ENCODE measurements at regions not wholly inside any gene's neighbourhood (a gene's known extent, or its start where the extent isn't known, plus 50 kb on each side); places are given as distances from the start of the nearest gene placed in this dataset.

DNA sequence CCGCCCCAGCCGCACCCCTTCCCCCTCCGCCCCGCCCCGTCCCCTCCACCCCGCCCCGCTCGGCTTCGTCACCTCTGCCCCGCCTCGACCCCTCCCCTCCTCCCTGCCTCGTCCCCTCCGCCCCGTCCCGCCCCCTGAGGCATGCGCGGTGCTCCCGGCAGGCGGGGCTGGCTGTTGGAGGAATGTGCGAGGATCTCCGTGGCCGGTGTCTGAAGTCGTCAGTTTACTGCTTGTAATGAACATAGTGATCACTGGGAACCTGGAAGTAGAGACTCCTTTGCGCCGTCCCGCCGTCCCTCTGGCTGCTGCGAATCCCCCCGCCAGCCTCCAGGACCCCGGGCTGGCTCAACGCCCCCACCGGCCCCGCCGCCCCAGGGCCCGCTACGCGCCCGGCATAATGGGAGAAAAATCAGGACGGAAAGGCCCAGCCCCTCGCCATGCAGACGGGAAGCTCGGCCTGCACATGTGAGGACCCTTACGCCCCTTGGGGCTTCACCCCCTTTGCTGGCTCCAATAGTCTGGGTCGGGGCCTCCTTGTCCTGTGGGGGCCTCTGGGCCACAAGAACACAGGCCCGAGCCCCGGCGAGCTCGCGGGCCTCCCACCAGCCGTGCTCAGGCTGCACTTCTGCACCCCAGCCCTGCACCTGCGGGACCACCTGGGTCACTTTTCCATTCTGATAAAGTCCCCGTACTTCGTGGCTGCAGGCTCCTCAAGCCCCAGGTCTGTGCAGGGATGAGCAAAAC, 743.1 kb downstream of the KCNJ18 start:
- no peak for DNase-seq (ENCODE audit: low spot score)

DNA sequence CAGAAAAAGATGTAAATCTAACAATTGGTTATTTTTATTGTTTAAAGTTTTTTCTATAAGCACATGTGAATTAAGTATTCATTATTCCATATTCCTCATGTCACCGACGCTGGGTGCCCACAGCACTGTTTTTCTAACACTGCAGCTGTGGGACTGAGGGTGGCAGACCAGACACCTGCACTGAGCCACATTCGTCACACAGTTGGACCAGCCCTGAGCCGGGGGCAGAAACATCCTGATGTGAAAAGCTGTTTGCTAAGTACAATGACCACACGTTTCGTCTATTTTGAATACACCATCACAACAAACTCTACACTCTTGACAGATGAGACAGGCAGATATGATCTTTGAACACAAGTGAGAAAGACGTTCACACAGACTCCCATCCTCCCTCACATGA, 749.5 kb downstream of the KCNJ18 start:
- DNase-seq (ENCODE audit: low spot score): no peak

DNA sequence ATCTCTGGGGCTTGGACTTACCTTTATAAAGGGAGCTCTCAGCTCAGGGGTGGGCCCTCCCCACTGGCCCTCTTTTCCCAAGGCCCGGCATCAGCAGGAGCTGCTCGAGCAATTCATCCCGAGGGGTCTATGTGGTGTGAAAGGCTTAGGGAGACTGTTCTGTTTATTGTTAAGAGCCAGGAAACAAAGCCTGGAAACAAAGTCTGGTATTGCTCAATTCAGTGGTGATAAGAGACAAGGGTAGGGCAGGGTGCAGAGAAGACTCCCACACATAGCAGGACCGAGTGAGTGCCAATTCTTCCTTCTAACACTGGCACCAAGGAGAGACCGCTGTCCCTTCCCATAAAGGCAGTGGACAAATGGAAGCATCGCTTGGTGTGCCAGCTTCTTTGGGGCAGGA, 750.7 kb downstream of the KCNJ18 start:
- no peak for DNase-seq (ENCODE audit: low spot score)

DNA sequence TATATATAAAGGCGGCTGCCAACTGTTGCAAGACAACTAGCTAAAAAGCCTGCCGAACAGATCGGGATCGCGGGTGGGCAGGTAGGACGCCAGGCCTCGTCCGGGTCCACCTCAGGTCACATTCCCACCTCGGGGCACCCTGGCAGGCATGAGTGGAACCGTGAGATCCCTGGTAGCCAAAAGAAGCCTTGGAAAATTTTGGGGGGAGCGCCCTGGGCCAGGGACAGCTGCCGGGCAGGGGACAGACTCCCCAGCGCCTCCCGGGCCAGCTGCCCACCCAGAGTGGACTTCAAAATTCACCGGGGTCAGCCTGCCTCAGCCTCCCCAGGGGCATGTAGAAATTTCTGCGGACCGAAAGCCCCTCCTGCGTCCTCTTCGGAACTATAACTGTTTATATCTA, 760.9 kb downstream of the KCNJ18 start:
- no peak for DNase-seq (ENCODE audit: low spot score)

DNA sequence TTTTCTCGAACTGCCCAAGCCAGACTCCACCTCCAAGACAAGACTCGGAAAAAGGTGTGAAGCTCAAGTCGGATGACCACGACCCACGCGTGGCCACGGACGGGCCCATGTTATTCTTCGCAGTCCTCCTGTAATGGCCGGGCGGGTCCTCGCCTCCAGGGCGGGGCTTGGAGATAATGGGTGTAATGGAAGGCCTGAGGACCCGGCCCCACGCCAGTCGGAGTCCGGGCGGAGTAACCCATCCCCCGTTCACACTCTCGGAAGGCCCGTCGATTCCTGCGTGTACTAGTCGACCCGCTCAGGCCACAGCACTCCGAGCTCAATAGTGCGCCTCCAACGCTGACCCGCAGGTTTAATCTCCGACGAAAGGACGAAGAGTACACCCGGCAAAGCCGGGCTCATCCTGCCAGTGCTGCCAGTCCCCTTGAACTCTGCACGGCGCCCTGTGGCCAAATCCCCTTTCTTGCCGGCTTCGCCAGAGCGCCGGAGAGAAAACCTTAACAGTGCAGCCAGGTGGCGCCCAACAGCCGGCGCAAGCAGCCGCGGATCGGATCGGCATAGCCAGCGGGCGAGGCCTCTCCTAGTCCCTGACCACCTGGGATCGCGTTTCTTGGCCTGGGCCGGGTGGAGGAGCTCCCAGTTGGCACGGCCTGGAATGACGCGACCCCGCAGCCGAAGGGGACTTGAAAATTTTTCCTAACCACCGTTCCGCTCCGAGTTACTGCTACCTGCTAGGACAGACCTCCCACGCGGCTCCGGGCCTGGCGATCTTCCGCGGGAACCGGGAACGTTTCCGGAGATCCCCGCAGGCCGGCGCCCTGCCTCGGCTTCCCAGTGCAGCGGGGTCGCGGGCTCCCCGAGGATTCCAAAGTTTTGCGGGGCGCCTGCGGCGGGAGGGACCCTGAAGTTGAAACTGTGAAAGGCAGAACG, 762.0 kb downstream of the KCNJ18 start:
- no peak for DNase-seq (ENCODE audit: low spot score)

DNA sequence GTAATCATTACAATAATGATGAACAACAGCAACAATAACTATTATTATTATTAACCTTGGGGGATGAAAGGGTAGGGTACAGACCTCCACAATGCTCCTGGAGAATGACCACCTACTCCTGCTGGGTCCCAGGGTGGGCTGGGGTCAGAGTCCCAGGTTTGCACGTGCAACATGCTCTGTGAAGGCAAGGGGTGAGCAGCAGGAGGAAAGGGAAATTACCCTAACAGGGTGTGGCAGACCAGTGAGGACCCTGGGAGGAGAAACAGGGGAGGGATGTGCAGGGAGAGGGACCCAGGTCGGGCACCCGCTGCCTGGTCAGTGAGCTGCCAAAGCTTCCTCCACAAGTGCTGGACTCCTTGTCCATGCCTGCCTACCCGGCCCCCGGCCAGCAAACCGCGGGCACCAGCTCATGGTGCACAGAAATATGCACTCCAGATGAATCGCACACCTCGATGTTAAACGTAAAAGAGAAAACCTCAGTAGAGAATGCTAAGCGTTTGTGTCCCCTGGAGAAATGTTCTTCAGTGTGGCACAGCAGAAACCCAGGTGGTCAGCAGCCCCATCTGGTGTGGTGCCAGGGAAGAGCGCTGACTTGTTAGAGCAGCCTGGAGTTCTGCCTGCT, 767.1 kb downstream of the KCNJ18 start:
- no peak for DNase-seq (ENCODE audit: low spot score)

DNA sequence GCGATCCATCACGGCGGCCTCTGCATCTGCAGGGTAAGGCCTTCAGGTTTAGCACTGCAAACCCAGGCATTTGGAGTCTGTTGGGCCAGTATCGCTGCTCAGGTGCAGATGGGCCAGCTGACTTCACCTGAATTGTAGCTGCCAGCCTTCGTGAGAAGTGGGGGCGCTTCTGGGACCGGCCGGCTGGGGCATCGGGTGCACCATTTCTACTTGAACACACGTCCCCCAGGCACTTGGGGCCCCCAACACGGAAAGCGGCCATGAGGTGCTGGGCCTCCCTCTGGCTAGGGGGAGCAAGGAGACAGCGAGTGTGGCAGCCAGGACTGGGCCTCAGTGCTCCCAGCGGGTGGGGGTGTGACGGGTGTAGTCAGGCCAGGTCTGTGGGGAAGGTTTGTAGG, 767.6 kb downstream of the KCNJ18 start:
- no peak for DNase-seq (ENCODE audit: low spot score)

DNA sequence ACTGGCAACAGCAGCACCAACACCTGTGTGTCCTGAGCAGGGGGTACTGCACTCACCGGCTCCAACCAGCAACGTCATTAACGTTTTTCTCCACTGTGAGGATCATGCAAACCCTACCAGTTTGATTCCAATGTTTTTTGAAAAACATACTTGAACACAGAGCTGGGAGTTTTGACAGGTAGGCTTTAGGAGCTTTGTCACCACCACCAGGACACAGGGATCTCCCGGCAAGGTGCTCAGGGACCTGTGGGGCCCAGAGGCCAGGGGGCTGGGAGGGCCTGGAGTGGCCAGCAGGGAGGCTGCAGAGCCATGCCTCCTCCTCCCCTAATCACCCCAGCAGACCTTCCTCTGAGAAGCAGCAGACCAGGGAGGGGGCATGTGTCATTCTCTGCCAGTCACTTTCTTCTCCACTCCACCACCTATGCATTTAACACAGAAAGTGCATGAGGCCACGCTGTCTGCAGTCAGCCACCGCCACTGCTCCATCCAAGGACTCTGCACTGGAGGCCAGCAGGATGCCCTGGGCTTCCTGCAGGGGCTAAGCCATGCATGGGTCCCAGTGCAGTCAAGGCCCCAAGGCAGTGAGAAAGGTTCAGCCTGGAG, 768.2 kb downstream of the KCNJ18 start:
- no peak for DNase-seq (ENCODE audit: low spot score)

DNA sequence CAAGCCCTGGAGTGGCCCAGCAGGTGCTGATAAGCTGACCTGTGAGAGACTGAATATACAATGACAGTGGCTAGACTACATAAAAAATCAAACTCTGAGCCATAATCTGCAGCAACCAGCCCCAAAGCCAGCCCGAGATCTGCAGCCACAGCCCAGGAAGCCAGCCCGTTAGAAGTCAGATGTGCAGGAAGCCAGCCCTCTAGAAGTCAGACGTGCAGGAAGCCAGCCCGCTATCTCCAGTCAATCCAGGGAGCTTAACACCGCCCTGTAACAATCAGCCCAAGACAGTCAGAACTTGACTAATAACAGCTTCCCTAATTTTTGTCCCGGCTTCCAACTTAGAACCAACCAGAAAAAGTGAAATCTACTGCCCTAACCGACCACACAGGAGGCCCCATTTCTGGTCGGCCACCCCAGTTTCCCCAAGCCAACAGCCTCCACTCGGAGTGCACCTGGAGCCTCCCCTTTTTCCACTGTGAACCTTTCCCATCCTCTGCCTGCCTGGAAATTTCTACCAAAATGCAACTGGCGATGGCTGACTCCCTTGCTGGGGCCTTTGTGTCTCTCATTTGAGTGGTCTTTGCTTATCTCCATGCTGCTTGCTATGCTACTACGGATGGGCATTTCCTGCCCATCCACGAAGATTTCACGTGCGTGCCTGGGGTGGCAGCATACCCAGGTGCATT, 769.3 kb downstream of the KCNJ18 start:
- DNase-seq (ENCODE audit: low spot score): no peak

DNA sequence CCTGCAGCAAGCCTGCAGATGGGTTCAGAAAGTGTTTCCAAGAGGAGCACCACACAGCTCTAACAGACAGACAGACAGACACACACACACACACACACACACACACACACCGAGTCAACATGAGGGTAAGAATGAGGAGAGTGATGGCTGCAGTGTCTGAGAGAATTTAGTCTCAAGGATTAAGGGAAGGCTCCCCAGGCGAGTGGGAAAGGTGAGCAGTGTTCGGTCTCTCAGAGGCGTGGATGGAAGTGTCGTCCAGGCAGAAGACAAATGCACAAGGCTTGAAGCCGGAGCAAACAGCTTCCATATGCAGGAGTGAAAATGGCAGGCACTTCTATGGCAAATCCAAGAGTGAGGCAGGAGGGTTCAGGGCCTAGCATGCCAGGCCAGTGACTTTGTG, 770.1 kb downstream of the KCNJ18 start:
- DNase-seq (ENCODE audit: low spot score): no peak

DNA sequence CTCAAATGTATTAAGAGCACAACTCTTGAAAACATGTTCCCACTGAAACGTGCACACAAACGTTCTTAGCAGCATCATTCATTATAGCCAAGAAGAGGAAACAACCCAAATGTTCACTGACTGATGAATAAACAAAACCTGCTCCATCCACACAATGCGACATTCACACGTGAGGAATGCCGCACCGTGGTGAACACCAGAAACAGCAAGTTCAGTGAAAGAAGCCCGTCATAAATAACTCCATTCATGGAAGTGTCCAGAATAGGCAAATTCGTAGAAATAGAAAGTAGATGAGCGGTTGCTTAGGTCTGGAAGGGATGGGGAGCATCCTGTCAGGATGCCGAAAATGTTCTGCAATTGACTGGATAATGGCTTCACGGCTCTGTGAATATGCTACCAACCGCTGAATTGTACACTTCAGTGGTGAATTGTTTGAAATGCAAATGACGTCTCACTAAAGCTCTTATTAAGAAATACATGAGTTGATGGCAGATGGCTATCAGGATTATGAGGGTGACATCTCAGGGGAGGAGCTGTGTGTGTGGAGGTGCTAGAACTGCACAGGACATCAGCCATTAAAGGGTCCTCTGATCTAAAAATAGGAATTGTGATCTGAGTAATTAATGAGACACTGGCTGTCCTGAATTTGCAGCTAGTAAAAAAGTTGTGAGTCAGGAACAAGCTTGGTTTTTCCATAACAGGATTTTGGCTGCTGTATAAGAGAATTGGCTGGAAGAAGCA, 771.0 kb downstream of the KCNJ18 start:
- no peak for DNase-seq (ENCODE audit: low spot score)

DNA sequence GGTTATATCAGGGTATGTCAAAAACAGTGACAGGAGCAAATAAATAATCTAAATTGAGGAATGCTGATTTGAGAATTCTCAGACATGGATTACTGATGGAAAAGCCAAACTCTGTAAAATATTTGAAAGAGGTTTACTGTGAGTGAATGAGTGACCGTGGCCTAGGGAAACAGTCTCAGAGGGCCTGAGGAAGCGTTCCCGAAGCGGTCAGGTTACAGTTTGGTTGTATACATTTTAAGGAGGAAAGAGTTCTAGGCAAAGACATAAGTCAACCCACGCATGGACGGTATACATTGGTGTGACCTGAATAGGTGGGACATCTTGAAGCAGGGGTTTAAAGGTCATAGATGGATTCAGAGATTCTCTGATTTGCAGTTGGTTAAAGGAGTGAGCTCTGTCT, 771.7 kb downstream of the KCNJ18 start:
- no peak for DNase-seq (ENCODE audit: low spot score)

DNA sequence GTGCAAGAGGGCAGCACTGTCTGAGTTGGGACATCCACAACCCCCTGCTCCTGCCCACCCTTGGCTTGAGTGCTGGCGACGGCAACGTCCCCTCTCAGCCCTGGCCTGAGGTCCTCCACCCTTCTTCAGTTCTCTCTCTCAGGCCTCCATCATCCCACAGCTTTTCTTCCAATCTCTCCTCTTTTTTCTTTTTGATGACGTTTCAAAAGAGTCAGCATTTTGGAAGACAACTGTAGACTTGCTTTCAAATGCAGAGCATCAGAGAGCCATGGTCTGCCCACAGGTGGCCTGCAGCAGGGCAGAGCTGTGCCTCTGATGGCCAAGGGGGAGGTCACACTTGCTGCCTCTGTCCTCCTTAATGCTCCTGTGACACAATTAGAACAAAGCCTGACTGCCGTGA, 775.4 kb downstream of the KCNJ18 start:
- no peak for DNase-seq (ENCODE audit: low spot score)

DNA sequence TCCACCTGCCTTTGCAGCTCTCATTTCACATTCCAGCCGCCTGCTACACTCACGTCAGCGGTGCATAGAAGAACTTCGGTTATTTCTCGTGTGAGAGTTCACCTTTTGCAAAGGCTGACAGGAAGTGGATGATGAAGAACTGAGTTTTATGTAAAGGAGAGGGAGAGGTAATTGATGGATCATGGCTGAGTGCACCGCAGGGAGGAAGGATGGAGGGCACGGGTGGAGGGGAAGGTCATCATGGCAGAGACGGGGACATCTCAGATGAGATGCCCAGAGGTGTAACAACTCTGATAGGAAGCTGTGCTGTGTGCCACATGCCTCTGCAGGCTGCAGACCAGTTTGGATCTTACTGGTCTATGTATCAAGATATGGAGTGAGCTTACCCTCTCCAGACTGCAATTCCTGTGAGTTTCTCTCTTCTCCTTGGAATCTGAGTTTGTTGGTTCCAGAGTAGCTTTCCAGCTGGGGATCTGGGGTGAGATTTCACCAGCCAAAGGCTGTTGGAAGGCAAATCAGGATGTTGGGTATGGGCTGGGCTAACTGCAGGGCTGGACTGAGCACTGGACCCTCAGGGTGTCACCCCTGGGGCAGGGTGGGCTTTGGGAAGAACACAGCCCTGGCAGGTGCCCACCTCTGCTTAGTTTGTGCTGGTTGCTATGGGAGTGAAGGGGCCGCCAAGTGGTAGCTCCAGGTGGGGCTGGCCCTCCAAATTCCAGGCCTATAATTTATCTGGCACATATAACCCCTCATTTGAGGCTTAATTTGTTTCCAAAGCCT, 777.0 kb downstream of the KCNJ18 start:
- no peak for DNase-seq (ENCODE audit: low spot score)

DNA sequence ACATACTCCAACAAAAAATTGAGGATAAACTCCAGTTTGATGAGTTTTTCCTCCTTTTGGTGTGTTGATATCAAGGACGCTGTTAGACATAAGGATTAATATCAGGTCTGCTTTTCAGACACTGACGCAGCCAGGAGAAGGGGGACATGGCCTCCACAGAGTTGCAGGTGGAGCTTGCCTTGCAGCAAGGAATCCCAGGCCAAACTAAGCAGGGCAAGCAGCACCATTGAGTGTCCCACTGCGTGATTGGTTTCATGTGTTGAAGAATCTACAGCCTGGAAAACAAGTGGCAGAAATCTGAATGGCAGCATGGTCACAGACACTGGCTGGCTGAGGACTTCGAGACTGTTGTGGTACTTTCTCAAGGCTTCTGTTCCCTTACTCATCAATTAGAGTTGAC, 777.6 kb downstream of the KCNJ18 start:
- DNase-seq (ENCODE audit: low spot score): no peak

DNA sequence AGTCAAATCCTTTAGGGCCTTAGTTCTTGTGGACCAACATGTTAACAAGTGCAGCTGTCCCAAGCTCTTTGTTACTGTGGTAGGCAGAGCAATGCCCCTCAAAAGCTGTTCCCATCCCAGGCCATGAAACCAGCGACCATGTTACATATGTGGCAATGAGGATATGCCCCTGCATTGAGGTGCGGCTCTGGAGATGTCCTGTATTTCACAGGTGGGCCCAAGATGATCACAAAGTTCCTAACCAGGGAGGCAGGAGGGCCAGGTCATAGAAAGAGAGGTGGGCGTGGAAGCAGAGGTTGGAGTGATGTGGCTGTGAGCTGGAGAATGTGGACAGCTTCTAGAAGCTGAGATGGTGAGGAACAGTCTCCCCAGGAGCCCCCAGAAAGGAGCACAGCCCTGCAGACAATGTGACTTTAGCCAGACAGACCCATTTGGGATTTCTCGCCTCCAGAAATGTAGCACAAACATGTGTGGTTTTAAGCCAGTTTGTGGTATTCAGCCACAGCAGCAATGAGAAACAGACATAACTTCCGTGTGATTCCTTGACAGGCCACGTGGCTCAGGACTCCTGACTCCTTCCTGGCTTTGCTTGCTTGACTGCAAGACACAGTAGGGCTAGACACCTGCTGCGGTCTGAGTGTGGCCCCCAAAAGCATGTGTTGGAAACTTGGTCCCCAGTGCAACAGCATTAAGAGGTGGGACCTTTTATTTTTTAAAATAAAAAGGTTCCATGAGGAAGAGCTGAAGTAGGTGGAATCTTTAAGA, 778.3 kb downstream of the KCNJ18 start:
- no peak for DNase-seq (ENCODE audit: low spot score)

DNA sequence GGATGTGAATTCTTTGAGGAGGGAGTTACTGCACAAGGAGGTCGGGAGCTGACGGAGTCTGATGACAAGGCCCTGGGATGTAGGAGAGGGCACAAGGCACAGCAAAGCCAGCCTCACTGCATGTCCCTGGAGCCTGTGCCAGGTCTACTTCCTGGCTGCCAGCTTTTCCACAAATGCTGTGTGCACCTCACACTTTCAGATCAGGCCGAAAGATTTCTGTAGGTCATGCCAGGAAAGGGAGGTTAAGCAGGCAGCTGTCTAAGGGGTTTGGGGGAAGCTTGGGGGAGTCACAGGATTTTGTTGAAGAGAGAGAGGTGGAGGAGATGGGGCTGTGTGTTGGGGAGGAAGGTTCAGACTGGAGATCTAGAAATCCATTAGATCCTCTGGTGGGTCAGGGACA, 792.5 kb downstream of the KCNJ18 start:
- DNase-seq (ENCODE audit: low spot score): no peak

DNA sequence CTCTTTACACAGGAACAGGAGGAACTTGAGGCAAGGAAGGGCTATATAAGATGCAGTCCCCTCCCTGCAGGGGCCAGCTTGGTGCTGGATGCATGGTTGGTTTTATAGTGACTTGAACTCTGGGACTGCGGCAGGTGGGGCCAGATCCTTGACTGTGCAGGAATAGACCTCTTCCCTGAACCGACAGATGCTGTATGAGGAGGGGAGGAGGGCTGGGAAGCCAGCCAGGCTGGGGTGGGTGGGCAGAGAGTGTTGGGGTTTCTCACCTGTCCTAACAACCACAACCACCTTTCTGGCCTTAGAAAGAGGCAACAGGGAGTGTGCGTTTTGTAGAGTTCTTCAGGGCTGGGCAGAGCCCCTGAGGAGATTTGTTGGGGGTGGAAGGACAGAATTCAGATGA, 798.1 kb downstream of the KCNJ18 start:
- no peak for DNase-seq (ENCODE audit: low spot score)

DNA sequence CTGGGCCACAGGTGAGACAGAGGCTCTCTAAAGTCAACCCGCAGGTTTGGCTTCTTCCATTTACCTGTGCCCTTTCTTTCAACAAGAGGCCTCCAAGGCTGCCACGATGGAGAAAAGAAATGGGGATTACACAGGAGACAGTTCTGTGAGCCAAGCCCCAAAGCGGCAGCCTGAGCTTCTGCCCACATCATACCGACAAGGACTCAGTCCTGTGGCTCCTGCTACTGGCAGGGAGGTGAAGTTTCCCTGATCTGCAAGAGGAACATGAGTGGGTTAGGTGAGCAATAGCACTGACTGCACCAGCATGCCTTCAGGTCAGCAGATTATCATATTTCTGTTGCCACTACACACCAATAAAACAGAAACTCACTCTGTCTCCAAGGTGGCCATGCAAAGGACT, 800.0 kb downstream of the KCNJ18 start:
- no peak for DNase-seq (ENCODE audit: low spot score)

DNA sequence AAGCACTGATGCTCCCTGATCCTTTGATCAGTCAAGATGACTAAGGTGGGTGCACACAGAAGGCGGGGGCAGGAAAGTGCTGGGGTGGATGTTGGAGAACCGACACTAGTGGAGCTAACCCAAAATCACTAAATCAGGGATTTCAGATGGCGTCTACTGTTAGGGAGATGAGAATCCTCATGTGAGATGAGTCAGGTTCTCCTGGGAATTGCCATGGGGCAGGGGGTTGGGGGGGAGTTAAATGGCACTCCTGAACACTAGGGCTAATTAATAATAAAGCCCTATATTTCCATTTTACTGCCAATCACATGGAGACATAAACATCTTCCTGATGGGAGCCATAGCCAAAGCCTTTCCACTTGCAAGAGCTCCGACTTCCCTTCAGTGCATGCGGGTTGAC, 804.1 kb downstream of the KCNJ18 start:
- DNase-seq (ENCODE audit: low spot score): no peak
